ENCODE measurements at regions not wholly inside any gene's neighbourhood (a gene's known extent, or its start where the extent isn't known, plus 50 kb on each side); places are given as distances from the start of the nearest gene placed in this dataset.

DNA sequence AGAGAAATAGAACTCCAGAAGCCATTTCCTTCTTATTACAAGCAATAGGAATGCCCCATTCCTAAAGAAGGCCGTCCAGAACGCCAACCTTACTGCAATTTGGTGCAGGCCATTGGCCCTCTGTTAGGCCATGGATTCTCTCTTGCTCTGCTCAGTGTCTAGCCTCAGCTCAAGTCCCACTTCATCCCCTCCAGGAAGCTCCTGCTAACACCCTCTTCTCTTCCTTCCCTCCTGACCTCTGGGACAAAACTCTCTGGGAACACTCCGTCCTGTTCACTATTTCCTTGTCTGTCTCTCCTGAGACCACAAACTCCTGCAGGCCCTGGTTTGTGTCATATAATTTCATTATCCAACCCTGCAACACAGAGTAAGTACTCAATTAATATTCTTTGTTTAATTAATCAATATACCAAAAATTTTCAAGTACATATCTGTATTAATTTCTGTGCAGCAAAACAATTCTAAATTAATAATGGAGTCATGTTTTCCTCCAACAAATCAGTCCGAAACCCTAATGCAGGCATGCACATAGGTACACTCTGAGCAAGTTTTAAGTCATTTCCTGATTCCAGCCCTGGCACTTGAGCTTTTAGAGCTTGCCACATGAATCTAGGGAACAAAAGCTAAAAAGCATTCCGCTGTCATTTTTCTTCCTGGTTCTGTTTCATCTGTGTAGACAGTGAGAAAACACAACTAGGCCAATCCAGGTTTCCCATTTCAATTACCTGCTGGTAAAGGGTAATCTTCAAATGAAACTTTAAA, 245.3 kb downstream of the SETD4 start:
- TF ChIP-seq, protein P1, sequence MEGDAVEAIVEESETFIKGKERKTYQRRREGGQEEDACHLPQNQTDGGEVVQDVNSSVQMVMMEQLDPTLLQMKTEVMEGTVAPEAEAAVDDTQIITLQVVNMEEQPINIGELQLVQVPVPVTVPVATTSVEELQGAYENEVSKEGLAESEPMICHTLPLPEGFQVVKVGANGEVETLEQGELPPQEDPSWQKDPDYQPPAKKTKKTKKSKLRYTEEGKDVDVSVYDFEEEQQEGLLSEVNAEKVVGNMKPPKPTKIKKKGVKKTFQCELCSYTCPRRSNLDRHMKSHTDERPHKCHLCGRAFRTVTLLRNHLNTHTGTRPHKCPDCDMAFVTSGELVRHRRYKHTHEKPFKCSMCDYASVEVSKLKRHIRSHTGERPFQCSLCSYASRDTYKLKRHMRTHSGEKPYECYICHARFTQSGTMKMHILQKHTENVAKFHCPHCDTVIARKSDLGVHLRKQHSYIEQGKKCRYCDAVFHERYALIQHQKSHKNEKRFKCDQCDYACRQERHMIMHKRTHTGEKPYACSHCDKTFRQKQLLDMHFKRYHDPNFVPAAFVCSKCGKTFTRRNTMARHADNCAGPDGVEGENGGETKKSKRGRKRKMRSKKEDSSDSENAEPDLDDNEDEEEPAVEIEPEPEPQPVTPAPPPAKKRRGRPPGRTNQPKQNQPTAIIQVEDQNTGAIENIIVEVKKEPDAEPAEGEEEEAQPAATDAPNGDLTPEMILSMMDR (IDR thresholded peaks at IDR 0.05), result no peak
- TF ChIP-seq POLR2A (IDR thresholded peaks at IDR 0.05), result no peak
